CD4-positive, alpha-beta T cell treated with Interferon alpha-2 for 1 hour (primary cell): ENCODE measurements at regions not wholly inside any gene's neighbourhood (a gene's known extent, or its start where the extent isn't known, plus 50 kb on each side); places are given as distances from the start of the nearest gene placed in this dataset.
"Not testable (repeated sequence)": the region's sequence is repeated elsewhere in the genome, so short reads cannot be mapped to it uniquely, and the experiment has no call there.

ENCODE experiments used
- DNase-seq, 2 donors: peaks; one replicate each; pipeline ENCODE4 v3.0.0-alpha.2; 2020 to 2022

- DNase-seq, result no peak
Observed at GRCh38 chr5:4613440-4613839, 526.7 kb upstream of the ADAMTS16 start.

GRCh38 chr5:4614088-4614487 is 526.0 kb upstream of the ADAMTS16 start:
- no peak for DNase-seq

GRCh38 chr5:4615369-4615768 is 524.8 kb upstream of the ADAMTS16 start:
- DNase-seq, result not testable (repeated sequence)

- no peak for DNase-seq
Observed at GRCh38 chr5:4625206-4625896, 514.8 kb upstream of the ADAMTS16 start.

GRCh38 chr5:4627131-4627530 is 513.0 kb upstream of the ADAMTS16 start:
- no peak for DNase-seq

GRCh38 chr5:4627929-4628328 is 512.2 kb upstream of the ADAMTS16 start:
- DNase-seq, result no peak

- DNase-seq, result no peak
Observed at GRCh38 chr5:4628645-4629385, 511.3 kb upstream of the ADAMTS16 start.

- DNase-seq, result no peak
Observed at GRCh38 chr5:4630031-4630430, 510.1 kb upstream of the ADAMTS16 start.

GRCh38 chr5:4634342-4634741 is 505.8 kb upstream of the ADAMTS16 start:
- no peak for DNase-seq

- no peak for DNase-seq
Observed at GRCh38 chr5:4636378-4636777, 503.8 kb upstream of the ADAMTS16 start.

GRCh38 chr5:4639946-4640345 is 500.2 kb upstream of the ADAMTS16 start:
- DNase-seq, result no peak

GRCh38 chr5:4640795-4641194 is 499.3 kb upstream of the ADAMTS16 start:
- DNase-seq, result no peak

- no peak for DNase-seq
Observed at GRCh38 chr5:4642525-4642924, 497.6 kb upstream of the ADAMTS16 start.

- DNase-seq, result no peak
Observed at GRCh38 chr5:4643190-4643589, 496.9 kb upstream of the ADAMTS16 start.

GRCh38 chr5:4643960-4644359 is 496.2 kb upstream of the ADAMTS16 start:
- no peak for DNase-seq

- no peak for DNase-seq
Observed at GRCh38 chr5:4646715-4647375, 493.3 kb upstream of the ADAMTS16 start.

- no peak for DNase-seq
Observed at GRCh38 chr5:4647955-4648354, 492.2 kb upstream of the ADAMTS16 start.

- no peak for DNase-seq
Observed at GRCh38 chr5:4651806-4652565, 488.1 kb upstream of the ADAMTS16 start.

- no peak for DNase-seq
Observed at GRCh38 chr5:4653475-4653874, 486.7 kb upstream of the ADAMTS16 start.

GRCh38 chr5:4659851-4660250 is 480.3 kb upstream of the ADAMTS16 start:
- DNase-seq, result no peak

- DNase-seq, result no peak
Observed at GRCh38 chr5:4661326-4661725, 478.8 kb upstream of the ADAMTS16 start.

- no peak for DNase-seq
Observed at GRCh38 chr5:4661836-4662235, 478.3 kb upstream of the ADAMTS16 start.

GRCh38 chr5:4662756-4663155 is 477.4 kb upstream of the ADAMTS16 start:
- DNase-seq, result no peak
